ENCODE measurements at regions not wholly inside any gene's neighbourhood (a gene's known extent, or its start where the extent isn't known, plus 50 kb on each side); places are given as distances from the start of the nearest gene placed in this dataset.
"Not testable (repeated sequence)": the region's sequence is repeated elsewhere in the genome, so short reads cannot be mapped to it uniquely, and the experiment has no call there.

DNA sequence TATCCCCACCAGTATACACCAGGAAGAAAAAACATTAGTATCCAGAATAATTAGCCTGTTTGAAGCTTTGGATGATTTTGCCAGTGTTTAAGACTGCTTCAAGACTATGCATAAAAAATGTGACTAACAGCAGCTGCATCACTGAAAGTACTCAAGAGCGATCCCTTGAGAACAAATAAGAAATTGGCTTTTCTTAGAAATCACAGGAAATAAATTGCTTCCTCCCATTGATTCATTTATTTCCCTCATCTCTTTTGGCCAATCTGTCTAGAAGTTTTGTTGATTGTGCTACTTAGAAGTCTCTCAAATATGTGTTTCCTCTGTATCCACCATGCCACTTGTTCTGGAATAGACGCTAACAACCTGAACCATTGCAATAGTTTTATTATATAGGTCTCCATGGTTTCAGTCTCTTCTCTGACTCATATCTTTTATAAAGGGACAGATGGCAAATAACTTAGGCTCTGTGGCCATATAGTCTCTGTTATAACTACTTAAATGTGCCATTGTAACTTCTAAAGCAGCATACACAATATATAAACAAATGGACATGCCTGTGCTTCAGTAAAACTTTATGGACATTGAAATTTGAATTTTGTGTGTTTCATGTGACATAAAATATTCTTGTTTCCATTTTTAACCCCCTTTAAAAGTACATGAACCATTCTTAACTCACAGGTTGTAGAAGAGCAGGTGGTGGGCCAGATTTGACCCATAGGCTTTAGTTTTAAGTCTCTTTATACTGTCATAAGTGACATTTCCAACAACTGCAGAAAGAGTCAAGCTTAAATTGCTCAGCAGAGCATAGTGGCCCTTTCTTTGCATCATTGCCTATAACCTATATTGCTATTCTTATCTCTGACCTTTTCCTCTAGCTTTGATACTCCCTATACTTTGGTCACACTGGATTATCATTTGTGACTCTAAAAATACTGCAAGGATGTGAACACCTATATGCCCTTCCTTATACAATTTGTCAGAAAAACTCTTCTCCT lies 123.9 kb downstream of the MC4R start:
- H3K9me3 ChIP-seq: no peaks in the 10 kb centered on the region
- TF ChIP-seq, protein P1, sequence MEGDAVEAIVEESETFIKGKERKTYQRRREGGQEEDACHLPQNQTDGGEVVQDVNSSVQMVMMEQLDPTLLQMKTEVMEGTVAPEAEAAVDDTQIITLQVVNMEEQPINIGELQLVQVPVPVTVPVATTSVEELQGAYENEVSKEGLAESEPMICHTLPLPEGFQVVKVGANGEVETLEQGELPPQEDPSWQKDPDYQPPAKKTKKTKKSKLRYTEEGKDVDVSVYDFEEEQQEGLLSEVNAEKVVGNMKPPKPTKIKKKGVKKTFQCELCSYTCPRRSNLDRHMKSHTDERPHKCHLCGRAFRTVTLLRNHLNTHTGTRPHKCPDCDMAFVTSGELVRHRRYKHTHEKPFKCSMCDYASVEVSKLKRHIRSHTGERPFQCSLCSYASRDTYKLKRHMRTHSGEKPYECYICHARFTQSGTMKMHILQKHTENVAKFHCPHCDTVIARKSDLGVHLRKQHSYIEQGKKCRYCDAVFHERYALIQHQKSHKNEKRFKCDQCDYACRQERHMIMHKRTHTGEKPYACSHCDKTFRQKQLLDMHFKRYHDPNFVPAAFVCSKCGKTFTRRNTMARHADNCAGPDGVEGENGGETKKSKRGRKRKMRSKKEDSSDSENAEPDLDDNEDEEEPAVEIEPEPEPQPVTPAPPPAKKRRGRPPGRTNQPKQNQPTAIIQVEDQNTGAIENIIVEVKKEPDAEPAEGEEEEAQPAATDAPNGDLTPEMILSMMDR (IDR thresholded peaks at IDR 0.05): no peak
- H3K4me1 ChIP-seq (ENCODE audit: control insufficient read depth in 1 of 2, low read depth in 2 of 2): no peaks in the 10 kb centered on the region
- no peak overlapping the region for H3K27ac ChIP-seq
- H3K4me3 ChIP-seq: no peak overlapping the region
- H3K36me3 ChIP-seq: no peaks in the 10 kb centered on the region
- no peak for DNase-seq (ENCODE audit: low spot score)
- no peaks in the 10 kb centered on the region for H3K27me3 ChIP-seq (replicated peaks; ENCODE audit: insufficient read depth)
- no peak for ATAC-seq (ENCODE audit: insufficient number of reproducible peaks, low FRiP score, low read depth)

DNA sequence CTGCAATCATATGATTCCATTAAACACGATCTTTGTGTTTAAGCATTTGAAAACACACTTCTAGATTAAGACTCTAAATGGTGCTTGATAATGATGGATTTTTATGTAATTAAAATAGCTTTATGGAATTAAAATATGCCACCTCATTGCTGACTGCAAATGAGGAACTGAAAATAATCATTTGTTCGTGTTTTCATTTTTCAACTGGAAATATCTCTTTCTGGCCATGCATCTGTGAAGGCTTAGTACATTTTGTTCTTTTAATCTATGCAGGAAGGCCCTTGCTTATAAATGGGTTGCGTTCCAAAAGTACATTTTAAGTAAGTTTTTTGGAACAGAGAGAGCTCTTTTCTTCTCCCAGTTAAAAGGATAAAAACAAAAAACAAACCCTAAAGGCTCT lies 125.5 kb downstream of the MC4R start:
- no peak for ATAC-seq (ENCODE audit: insufficient number of reproducible peaks, low FRiP score, low read depth)

DNA sequence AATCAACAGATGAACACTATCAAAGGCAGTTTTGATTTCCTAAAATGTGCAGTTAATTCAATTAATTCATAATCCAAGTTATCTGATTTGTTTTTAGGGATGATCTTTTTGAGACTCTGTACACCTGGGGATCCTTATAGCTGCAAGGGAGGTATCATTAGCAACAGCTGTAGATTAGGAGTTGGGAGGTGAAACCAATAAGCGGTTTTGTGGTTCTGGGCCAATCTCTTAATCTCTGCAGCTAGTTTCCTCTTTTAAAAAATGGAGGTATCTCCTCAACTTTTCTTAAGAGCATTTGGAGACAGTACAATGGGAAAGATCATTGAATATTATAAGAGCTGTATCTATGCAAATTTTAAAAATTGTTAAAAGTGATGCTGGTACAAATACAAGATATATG lies 126.0 kb downstream of the MC4R start:
- Histone ChIP-seq H3K27ac (no peak overlapping the region), H3K36me3 (no peaks in the 10 kb centered on the region), H3K4me3 (no peak overlapping the region), H3K4me1 (ENCODE audit: control insufficient read depth in 1 of 2, low read depth in 2 of 2) (no peaks in the 10 kb centered on the region), H3K27me3 (replicated peaks; ENCODE audit: insufficient read depth) (no peaks in the 10 kb centered on the region), H3K9me3 (no peaks in the 10 kb centered on the region)
- no peak for ATAC-seq (ENCODE audit: insufficient number of reproducible peaks, low FRiP score, low read depth)
- no peak for DNase-seq (ENCODE audit: low spot score)
- TF ChIP-seq, protein P1 (IDR thresholded peaks at IDR 0.05): no peak

More for the DNA sequence above, 125.5 kb downstream of the MC4R start:
- Histone ChIP-seq H3K36me3 (no peaks in the 10 kb centered on the region), H3K9me3 (no peaks in the 10 kb centered on the region), H3K27me3 (replicated peaks; ENCODE audit: insufficient read depth) (no peaks in the 10 kb centered on the region), H3K4me3 (no peak overlapping the region), H3K4me1 (ENCODE audit: control insufficient read depth in 1 of 2, low read depth in 2 of 2) (no peaks in the 10 kb centered on the region), H3K27ac (no peak overlapping the region)
- TF ChIP-seq, protein P1 (IDR thresholded peaks at IDR 0.05): no peak
- no peak for DNase-seq (ENCODE audit: low spot score)

DNA sequence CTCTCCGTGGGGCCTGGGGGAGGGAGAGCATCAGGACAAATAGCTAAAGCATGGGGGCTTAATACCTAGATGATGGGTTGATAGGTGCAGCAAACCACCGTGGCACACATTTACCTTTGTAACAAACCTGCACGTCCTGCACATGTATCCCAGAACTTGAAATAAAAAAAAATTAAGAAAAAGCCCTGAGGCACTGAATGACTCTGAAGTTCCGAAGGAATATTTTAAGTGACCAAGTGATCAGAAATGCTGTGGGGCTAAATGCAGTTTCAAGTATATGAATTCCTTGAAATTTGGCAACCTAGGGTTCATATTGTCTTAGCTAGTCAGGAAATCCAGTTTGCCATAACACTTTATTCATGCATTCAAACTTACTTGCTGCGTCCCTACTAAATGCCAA lies 127.5 kb downstream of the MC4R start:
- no peaks in the 10 kb centered on the region for H3K27me3 ChIP-seq (replicated peaks; ENCODE audit: insufficient read depth)
- H3K36me3 ChIP-seq: no peaks in the 10 kb centered on the region
- no peak overlapping the region for H3K4me3 ChIP-seq
- ATAC-seq (ENCODE audit: insufficient number of reproducible peaks, low FRiP score, low read depth) (no peak), DNase-seq (ENCODE audit: low spot score) (no peak)
- TF ChIP-seq, protein P1 (IDR thresholded peaks at IDR 0.05): no peak
- H3K27ac ChIP-seq: no peak overlapping the region
- H3K4me1 ChIP-seq (ENCODE audit: control insufficient read depth in 1 of 2, low read depth in 2 of 2): no peaks in the 10 kb centered on the region
- H3K9me3 ChIP-seq: no peaks in the 10 kb centered on the region

DNA sequence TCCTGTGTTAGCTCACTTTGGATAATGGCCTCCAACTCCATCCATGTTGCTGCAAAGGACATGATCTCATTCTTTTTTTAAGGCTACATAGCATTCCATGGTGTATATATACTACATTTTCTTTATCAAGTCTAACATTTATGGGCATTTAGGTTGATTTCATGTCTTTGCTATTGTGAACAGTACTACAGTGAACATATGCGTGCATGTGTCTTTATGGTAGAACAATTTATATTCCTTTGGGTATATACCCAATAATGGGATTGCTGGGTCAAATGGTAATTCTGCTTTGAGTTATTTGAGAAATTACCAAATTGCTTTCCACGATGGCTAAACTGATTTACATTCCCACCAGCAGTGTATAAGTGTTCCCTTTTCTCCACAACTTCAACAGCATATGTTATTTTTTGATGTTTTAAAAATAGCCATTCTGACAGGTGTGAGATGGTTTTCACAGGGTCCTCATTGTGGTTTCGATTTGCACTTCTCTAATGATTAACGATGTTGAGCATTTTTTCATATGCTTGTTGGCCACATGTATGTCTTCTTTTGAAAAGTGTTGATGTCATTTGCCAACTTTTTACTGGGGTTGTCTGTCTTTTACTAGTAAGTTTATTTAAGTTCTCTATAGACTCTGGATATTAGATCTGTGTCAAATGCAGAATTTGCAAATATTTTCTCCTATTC lies 133.4 kb downstream of the MC4R start:
- not testable (repeated sequence) for H3K36me3 ChIP-seq; ATAC-seq (ENCODE audit: insufficient number of reproducible peaks, low FRiP score, low read depth); DNase-seq (ENCODE audit: low spot score); H3K9me3 ChIP-seq; H3K4me3 ChIP-seq; H3K27me3 ChIP-seq (replicated peaks; ENCODE audit: insufficient read depth); H3K4me1 ChIP-seq (ENCODE audit: control insufficient read depth in 1 of 2, low read depth in 2 of 2); H3K27ac ChIP-seq
